Spinal cord (tissue), 9 donors: ENCODE measurements at regions not wholly inside any gene's neighbourhood (a gene's known extent, or its start where the extent isn't known, plus 50 kb on each side); places are given as distances from the start of the nearest gene placed in this dataset.
A peak's percentile ranks its signal among the peaks of the same experiment; 100 is the strongest.

Source experiments
- DNase-seq, 6 donors: peaks; one replicate each; pipeline versions ENCODE4 v3.0.0 to v3.0.0-alpha.2; 2013 to 2015; ENCODE audit warnings: low spot score in 6 of 6, low read depth in 4 of 6
- H3K27ac ChIP-seq: one replicate; pipeline ENCODE4 v1.5.1; 2013; ENCODE audit warnings: low read depth, low read length, control low read depth
- H3K27me3 ChIP-seq: one replicate; pipeline ENCODE4 v1.6.1; 2013; ENCODE audit warnings: low read length; ENCODE audit not compliant: control insufficient read depth, insufficient read depth
- H3K36me3 ChIP-seq: one replicate; pipeline ENCODE4 v1.6.1; 2013; ENCODE audit warnings: low read length; ENCODE audit not compliant: control insufficient read depth, insufficient read depth
- H3K4me1 ChIP-seq: one replicate; pipeline ENCODE4 v1.6.1; 2013; ENCODE audit warnings: low read length; ENCODE audit not compliant: control insufficient read depth, insufficient read depth
- H3K4me3 ChIP-seq: one replicate; pipeline ENCODE4 v1.5.1; 2013; ENCODE audit warnings: low read depth, low read length, control low read depth
- H3K9me3 ChIP-seq: one replicate; pipeline ENCODE4 v1.6.1; 2013; ENCODE audit warnings: low read length; ENCODE audit not compliant: control insufficient read depth, insufficient read depth
- WGBS: methylation state at CpG from one replicate; pipeline ENCODE4 v1.1.5; 2013; ENCODE audit warnings: missing lambda C conversion rate; ENCODE audit not compliant: insufficient coverage; 5-methylcytosine and 5-hydroxymethylcytosine counted together
- donor health status: healthy.

GRCh38 chr17:71147906-71148305, 972.9 kb upstream of the SOX9 start:
- Histone ChIP-seq H3K27me3 (no peaks in the 10 kb centered on the region), H3K4me3 (no peak overlapping the region), H3K36me3 (no peaks in the 10 kb centered on the region), H3K27ac (no peak overlapping the region), H3K4me1 (no peaks in the 10 kb centered on the region), H3K9me3 (no peaks in the 10 kb centered on the region)
- no peak for DNase-seq
- WGBS, result 72% methylated on average over 6 of the region's 10 CpGs

- H3K9me3 ChIP-seq, result no peaks in the 10 kb centered on the region
- H3K27me3 ChIP-seq, result no peaks in the 10 kb centered on the region
- H3K4me3 ChIP-seq, result no peak overlapping the region
- no peak overlapping the region for H3K27ac ChIP-seq
- H3K4me1 ChIP-seq, result no peaks in the 10 kb centered on the region
- no peaks in the 10 kb centered on the region for H3K36me3 ChIP-seq
- peak in 1 of 6 donors; percentile 18 for DNase-seq
- no CpG with 5 or more reads among the region's 3 CpGs for WGBS
These were observed 971.2 kb upstream of the SOX9 start for GRCh38 chr17:71149607-71150006.

GRCh38 chr17:71157297-71157696, 963.5 kb upstream of the SOX9 start:
- no peak for DNase-seq
- WGBS, result no CpG with 5 or more reads among the region's 2 CpGs
- no peaks in the 10 kb centered on the region for H3K9me3 ChIP-seq
- H3K27ac ChIP-seq, result no peak overlapping the region
- H3K27me3 ChIP-seq, result no peaks in the 10 kb centered on the region
- H3K4me1 ChIP-seq, result no peaks in the 10 kb centered on the region
- no peaks in the 10 kb centered on the region for H3K36me3 ChIP-seq
- H3K4me3 ChIP-seq, result no peak overlapping the region

GRCh38 chr17:71158437-71158836, 962.4 kb upstream of the SOX9 start:
- H3K9me3 ChIP-seq, result no peaks in the 10 kb centered on the region
- no peaks in the 10 kb centered on the region for H3K36me3 ChIP-seq
- no peaks in the 10 kb centered on the region for H3K27me3 ChIP-seq
- no peak overlapping the region for H3K4me3 ChIP-seq
- DNase-seq, result no peak
- WGBS, result no CpG with 5 or more reads among the region's 4 CpGs
- no peaks in the 10 kb centered on the region for H3K4me1 ChIP-seq
- H3K27ac ChIP-seq, result no peak overlapping the region

GRCh38 chr17:71163121-71163812, 957.6 kb upstream of the SOX9 start:
- 50% methylated on average over 1 of the region's 6 CpGs for WGBS
- Histone ChIP-seq H3K27ac (no peak overlapping the region), H3K9me3 (no peaks in the 10 kb centered on the region), H3K27me3 (no peaks in the 10 kb centered on the region), H3K36me3 (no peaks in the 10 kb centered on the region), H3K4me3 (no peak overlapping the region), H3K4me1 (no peaks in the 10 kb centered on the region)
- peak in 1 of 6 donors; percentile 32 for DNase-seq

GRCh38 chr17:71163813-71164122, 957.1 kb upstream of the SOX9 start:
- WGBS, result 76% methylated on average over 5 of the region's 8 CpGs
- Histone ChIP-seq H3K36me3 (no peaks in the 10 kb centered on the region), H3K4me3 (no peak overlapping the region), H3K9me3 (no peaks in the 10 kb centered on the region), H3K4me1 (no peaks in the 10 kb centered on the region), H3K27ac (no peak overlapping the region), H3K27me3 (no peaks in the 10 kb centered on the region)
- no peak for DNase-seq

- WGBS, result 60% methylated on average over 1 of the region's 3 CpGs
- DNase-seq, result peak in 1 of 6 donors; percentile 41
- Histone ChIP-seq H3K27ac (no peak overlapping the region), H3K4me3 (no peak overlapping the region), H3K9me3 (no peaks in the 10 kb centered on the region), H3K36me3 (no peaks in the 10 kb centered on the region), H3K4me1 (no peaks in the 10 kb centered on the region), H3K27me3 (no peaks in the 10 kb centered on the region)
These were observed 956.3 kb upstream of the SOX9 start for GRCh38 chr17:71164561-71164960.

- peak in 1 of 6 donors; percentile 15 for DNase-seq
- H3K27me3 ChIP-seq, result no peaks in the 10 kb centered on the region
- no peaks in the 10 kb centered on the region for H3K9me3 ChIP-seq
- H3K36me3 ChIP-seq, result no peaks in the 10 kb centered on the region
- H3K4me3 ChIP-seq, result no peak overlapping the region
- H3K4me1 ChIP-seq, result no peaks in the 10 kb centered on the region
- H3K27ac ChIP-seq, result no peak overlapping the region
- no CpG with 5 or more reads among the region's 2 CpGs for WGBS
These were observed 954.5 kb upstream of the SOX9 start for GRCh38 chr17:71166311-71166710.

GRCh38 chr17:71168053-71168741, 952.6 kb upstream of the SOX9 start:
- no peak overlapping the region for H3K27ac ChIP-seq
- WGBS, result 90% methylated on average over 2 of the region's 5 CpGs

GRCh38 chr17:71170070-71170469, 950.8 kb upstream of the SOX9 start:
- no peak for DNase-seq
- no peaks in the 10 kb centered on the region for H3K9me3 ChIP-seq
- no peak overlapping the region for H3K4me3 ChIP-seq
- no peak overlapping the region for H3K27ac ChIP-seq
- no peaks in the 10 kb centered on the region for H3K36me3 ChIP-seq
- no peaks in the 10 kb centered on the region for H3K4me1 ChIP-seq
- H3K27me3 ChIP-seq, result no peaks in the 10 kb centered on the region

More at GRCh38 chr17:71168053-71168741, 952.6 kb upstream of the SOX9 start:
- H3K9me3 ChIP-seq, result no peaks in the 10 kb centered on the region
- DNase-seq, result no peak
- no peak overlapping the region for H3K4me3 ChIP-seq
- H3K27me3 ChIP-seq, result no peaks in the 10 kb centered on the region
- H3K4me1 ChIP-seq, result no peaks in the 10 kb centered on the region
- no peaks in the 10 kb centered on the region for H3K36me3 ChIP-seq
